ENCODE measurements at regions not wholly inside any gene's neighbourhood (a gene's known extent, or its start where the extent isn't known, plus 50 kb on each side); places are given as distances from the start of the nearest gene placed in this dataset.

DNA sequence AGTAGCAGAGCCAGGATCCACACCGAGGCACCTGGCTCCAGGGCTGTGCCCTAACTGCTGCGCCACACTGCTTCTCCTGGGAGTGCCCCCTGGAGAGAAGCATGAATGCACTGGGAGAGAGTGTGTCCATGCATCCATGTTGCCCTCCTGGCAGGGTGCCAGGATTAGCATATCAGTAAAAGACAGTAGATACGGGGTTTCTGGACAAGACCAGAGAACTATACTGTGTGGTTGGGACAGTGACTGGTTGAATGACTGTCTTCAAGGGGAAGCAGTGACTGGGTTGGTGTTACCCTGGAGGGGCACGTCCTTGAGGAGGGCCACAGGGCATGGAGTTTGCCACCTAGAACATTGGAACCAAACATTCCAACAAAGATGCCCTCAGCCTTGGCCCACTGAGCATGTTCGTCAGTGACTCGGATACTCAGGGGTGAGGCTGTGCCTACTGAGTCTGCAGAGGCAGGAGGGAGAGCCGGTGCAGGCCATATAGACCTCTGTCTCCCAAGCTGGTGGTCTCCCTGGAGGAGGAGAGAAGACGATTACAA lies 288.8 kb downstream of the CDC5L start:
- TF ChIP-seq CTCF (IDR thresholded peaks at IDR 0.05; ENCODE audit: low read length) (no peak), EZH2 (IDR thresholded peaks at IDR 0.05; ENCODE audit: borderline replicate concordance, low read length) (no peak)

Data from OCI-LY1 (cell line).